Hematopoietic multipotent progenitor cell treated with erythropoietin and hydrocortisone succinate and interleukin-3 and kit ligand, for 4 days (in vitro differentiated cells): ENCODE measurements at regions not wholly inside any gene's neighbourhood (a gene's known extent, or its start where the extent isn't known, plus 50 kb on each side); places are given as distances from the start of the nearest gene placed in this dataset.

Source experiments
- DNase-seq: peaks from one replicate; pipeline ENCODE4 v3.0.0-alpha.2; 2015

DNA sequence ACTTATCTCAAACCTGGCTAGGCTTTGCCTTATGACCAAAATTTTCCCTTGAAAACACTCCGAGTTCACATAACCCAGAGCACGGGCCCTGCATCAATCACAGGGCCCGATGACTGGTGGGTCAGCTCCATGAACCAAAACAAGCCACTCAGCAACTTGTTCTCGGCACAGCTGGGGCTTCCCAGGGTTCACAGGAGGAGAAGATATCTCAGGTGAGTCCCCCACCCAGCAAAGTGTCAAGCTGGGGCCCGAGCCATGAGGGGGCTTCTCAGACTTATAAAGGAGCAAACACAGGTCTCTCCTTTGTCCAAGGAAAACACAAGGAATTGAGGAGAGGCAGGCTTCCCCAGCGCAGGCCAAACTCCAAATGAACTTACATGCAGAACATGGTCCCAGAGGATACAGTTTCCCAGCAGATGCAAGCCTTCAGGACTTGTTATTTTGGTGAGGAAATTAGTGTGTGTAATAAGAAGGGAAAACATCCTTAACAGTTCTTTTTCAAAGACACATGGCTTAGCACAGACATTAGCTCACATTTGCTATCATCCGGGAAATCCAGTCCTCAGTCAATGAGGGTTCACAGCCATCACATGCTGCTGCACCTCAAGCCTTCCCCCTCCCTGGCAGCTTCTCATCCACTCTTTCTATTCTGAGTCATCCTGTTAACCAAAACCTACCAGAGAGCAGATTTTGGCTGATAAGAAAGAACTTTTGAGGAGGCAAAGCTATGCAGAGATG is 98.1 kb upstream of the NFIA start:
- DNase-seq: peak; percentile 35

DNA sequence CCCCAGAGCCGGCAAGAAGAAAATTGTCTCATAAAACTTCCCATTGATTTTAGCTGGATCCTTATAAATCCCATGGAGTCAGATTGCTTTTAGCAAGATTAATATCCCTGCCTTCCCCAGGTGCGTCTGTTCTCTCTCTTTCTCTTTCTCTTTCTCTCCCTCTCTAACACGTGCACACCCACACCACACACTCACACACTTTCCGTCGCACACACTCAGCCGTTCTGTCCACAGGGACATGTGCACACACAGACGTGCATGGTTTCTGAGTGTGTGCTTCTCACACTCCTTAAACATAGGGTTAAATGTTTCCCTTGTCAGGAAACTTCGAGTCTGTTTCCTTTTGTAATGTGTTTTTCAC is 98.7 kb upstream of the NFIA start:
- no peak for DNase-seq

DNA sequence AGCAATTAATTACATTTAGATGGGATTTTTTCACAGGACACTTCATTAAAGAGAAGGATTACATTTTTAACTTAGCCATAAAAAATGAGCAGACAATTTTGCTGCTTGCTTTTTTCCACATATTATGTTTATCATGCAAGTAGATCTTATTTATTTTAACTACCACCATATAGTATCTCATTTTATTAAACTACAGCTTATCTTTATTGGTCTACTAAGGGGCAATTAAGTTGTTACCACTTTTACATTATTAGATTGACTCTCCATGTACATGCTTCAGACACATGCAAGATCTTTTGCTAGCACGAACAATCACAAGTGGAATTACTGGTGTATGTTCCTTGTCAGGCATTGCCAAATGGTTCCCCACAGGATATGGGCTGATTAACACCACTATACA is 99.8 kb upstream of the NFIA start:
- DNase-seq: no peak

DNA sequence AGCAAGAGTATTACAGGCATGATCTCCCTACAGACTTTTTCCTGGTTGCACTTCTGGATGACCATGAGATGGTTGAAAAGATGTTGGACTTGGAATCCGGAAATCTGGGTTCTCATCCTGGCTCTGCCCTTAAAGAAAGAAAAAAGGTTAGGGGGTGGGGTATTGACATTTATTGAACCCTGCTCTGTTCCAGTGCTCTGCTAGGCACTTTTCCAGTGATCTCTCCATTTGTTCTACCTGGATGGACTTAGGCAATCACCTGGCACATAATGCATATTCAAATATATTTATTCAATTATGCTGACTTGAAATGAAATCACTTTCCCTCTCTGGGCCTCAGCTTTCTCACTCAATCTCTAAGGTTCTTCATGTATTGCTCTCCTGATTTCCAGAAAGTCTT is 101.0 kb upstream of the NFIA start:
- DNase-seq: no peak

DNA sequence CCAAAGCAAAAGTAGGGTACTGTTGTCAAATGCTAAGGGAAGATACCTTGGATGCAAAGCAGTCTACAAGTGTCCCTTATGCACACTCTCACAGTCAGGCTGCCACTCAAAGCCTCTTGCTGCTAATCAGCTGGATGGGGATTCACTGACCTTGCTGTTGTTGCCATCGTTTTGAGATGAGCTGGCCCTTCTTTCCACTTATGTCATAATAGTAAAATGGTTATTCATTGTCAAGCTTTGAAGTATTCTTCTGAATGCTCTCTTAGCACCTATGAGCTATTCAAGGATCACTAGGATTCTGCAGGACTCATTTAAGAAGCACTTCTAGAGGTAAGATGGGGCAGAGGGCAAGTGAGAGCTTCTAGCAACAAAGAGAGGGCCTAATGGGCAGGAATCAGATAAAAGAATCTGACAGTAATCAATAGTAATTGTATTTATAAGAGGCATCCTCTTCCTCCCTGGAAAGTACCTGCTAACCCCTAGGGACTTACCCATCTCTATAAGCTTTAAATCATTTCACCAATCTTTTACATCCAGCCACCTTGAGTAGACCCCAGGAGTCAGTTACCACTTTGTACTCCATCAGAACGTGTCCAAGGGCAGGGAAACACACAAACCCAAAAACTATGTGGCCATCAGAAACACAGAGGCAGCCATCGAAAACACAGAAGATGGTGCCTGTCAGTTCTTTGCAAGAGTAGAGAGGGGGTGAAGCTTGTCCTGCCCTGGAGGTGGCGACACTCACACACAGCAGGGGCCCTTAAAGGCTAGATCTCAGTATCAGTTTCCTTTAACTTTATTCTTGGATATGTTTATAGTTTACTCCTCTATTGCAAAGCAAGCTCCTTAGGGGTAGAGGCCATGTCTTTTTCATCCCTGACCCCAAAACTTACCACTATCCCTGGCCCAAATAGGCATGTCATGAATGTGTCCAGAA is 103.7 kb upstream of the NFIA start:
- DNase-seq: peak; percentile 85

DNA sequence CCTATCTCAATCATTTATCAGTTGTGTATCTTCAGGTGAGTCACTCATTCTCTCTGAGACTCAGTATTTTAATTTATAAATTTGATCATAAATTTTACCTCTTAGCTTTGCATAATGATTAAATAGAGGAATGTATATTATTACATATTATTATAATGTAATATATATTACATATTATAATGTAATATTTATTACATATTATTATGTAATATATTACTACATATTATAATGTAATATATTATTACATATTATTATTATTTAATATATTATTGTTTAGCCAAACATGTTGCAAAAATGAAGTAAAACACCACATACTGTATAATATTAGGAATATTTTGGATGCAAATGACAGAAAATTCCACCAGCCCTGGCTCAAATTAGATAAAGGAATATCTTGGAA is 104.7 kb upstream of the NFIA start:
- no peak for DNase-seq

DNA sequence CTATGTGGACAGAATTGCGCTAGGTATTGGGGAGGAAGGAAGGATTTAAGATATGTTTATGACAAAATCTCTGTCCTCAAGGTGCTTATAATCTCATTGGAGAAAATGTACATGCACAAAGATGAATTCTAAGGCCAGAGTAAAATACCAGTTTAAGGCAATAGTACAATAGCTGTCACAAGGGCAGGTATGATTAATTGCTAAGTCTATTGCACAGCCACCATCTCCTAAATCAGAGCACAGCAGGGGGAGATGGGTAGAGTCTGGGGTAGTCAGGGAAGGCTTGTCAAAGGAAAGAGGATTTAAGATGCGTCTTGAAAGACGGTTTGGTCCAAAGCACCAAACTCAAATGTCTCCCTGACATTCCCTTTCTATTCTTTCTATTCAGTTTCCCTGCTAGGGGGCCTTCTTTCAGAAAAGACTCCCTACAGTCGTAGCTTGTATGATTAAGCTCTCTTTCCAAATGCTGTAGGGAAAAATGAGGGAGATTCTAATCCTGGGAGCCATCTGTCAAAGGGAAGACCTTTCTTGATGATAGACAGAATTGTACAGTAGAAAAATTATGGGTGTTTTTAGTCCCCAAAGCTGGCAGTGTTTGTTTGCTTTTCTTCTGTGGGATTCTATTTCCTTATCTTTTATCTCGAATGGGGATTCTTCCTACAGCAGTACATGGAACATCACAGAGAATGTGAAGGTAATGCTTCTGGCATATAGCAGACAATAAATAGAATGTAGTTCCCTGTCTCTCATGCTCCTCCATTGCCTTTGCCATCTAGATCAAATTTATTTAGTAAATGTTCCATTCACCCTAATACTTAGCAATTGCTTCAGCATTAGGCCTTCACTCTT is 107.6 kb upstream of the NFIA start:
- DNase-seq: no peak

DNA sequence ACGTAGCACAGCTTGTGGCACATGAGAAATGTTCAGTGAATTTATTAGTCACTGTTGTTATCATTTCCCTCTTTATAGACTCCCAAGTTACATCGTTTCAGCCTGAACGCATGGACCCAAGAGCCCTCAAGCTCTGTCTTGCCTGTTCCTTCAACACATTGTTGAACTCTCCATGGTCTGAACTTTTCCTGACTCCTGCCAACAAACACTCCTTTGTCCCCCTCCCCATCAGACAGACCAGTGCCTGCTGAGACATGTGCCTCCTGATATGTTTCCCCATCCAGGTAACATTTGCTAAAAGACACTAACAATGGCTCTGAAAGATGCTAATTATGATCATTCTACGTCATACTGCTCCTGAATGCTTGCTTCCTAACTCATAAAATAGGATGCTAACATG is 108.7 kb upstream of the NFIA start:
- DNase-seq: no peak

DNA sequence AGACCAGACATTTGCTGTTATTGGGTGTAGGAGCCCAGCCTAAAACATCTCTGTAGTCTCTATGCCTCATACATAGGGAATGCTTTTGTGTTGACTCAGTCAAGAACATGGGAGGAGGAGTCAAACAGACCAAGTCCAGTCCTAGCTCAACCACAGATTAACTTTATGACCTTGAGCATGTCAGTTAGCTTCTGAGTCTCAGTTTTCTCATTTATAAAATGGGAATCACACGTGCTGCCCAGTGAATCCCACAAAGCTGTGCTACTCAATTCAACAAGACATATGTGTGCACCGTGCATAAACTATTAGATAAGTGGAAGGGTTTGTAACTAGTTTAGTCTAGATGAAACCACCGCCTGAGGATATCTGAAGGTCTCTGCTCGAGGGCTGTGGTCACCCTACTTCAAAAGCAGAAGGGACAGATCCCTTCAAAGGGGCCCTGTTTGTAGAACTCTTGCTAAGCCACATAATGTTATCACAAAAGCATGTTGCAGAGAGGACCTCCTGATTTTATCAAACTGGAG is 109.5 kb upstream of the NFIA start:
- DNase-seq: peak; percentile 92

DNA sequence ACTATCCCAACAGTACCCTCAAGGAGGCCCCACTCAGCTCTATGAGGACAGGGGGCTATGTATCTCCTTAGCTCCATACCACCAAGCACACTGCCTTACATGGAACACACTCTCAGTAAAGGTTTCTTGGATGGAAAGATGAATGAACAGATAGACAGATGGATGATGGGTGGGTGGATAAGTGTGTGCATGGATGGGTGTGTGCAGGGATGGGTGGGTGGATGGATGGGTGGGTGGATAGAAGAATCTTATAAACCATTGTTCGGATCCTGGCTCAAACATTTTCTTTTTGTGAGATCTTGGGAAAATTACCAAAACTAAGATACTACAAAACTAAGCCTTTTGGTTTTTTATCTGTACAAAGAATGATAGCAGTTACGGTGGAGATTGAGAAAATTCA is 111.0 kb upstream of the NFIA start:
- no peak for DNase-seq

DNA sequence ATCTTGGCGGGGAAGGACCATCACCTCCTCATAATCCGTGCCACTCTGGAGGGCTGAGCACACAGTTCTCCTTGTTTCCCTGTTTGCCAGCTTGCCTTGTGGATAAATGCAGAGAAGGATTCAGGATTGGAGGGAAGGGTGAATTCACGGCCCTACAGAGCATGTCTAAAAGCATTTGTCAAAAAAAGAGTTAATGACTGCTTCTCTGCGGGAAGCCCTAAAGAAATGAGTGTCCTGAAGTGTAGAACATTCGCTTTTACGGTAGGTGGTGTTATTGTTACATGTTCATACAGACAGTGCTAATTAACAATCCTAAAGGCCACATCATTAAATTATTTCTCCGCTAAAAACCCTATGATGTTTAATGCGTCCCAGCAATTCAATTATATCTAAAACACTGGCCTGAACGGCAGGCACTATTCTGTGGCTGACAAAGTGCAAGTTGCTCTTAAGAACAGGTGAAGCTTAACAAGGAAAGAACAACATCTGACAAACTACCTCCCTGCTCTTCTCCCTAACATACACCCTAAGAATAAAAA is 112.3 kb upstream of the NFIA start:
- DNase-seq: peak; percentile 76

DNA sequence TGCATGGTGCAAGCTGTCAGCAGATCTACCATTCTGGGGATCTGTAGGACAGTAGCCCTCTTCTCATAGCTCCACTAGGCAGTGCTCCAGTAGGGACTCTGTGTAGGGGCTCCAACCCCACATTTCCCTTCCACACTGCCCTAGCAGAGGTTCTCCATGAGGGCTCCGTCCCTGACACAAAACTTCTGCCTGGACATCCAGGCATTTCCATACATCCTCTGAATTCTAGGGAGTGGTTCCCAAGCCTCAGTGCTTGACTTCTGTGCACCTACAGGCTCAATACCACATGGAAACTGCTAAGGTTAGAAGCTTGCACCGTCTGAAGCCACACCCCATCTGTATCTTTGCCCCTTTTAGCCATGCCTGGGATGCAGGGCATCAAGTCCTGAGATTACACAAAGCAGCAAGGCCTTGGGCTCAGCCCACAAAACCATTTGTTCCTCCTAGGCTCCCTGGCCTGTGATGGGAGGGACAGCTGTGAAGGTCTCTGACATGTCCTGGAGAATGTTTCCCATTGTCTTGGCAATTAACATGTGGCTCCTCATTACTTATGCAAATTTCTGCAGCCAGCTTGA is 117.0 kb upstream of the NFIA start:
- no peak for DNase-seq

DNA sequence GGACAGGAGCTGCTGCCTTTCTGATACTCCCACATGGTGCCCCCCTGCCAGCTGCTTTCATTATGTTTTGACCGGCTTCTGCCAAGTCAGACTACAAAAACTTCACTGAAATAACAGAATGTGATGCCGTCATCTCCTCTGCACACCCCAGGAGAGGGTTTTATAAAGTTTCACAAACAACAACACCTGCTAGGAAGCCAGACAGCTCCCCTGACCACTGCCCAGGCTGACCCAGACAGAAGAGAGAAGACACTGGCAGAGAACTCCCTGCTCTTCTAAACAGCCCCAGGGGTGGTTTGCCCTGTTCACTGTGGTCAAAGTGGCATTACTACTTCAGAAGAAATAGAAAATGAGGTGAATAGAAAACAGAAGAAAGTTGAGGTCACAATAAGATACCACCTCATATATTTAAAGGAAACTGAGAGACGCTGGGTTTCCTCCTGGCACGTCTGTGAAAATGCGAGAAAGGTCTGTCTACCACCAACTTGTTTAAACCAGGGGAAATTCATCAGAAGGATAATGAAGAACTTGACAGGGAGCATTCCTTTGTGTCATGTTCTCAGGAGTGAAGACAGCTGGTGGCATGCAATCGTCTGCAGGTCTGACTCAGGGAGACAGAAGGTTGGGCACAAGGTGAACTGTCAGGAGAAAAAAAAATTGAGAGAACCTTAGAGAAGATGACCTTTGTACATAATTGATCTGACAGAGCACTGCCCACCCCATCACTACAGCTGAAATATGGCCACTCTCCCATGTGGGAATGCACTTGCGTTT is 119.0 kb upstream of the NFIA start:
- DNase-seq: no peak

DNA sequence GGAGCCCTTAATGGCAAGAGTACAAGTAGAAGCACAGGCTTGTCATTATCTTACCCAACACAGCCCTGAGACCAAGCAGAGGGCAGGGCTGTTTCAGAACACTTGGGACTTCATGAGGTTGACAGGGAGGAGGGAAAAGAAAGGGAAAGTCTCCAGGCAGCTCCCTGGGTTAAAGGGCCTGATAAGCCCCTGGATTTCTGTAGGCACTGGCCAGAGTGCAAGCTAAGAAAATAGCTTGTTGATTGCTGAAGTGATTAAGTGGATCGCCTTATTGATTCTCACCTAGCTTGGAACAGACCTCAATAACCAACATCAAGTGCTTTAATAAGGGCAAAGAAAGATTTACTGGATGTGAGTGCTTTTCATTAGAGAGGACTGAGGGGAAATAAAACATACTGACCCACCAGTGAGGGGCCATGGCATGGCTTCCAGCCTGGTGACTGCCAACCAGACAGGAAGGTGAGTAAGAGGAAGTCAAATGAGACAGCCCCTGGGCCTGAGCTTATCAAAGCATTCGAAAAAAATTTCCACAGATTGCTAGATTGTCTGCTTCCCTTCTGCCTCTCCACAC is 121.4 kb upstream of the NFIA start:
- peak; percentile 89 for DNase-seq

DNA sequence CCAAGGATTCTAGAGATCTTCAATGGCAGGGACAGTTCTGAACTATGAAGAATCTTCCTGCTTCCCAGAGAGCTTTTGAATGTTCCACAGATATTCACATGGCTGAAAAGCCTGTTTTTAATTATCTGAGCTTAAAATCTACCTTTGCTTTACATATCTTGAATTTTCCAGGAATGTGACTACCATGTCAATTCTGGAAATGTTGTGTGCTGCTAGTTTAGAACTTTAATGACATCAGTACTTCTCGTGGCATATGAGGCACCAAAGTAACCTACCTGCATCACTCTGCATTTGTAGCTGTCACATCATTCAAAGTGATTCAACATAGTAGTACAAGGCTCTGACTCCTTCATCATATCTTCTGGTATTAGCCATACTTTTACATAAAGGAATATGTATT is 122.7 kb upstream of the NFIA start:
- no peak for DNase-seq

DNA sequence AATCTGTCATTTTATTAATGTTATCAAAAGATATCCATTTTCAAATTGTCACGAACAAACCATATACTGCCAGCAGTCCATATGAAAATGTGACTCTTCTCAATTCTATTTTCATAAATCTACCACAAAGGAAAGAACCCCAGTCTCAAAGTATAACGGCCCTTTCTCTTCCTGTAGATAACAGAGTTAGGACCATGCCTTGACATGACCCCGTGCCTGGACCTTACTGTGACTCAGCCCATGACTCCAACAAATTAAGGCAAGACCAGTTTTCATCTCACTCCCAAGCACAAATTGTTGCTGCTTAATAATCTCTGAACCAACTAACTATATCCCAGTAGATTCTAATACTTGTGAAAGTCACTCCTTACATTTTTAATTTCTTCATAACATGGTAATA is 124.4 kb upstream of the NFIA start:
- DNase-seq: peak; percentile 80

DNA sequence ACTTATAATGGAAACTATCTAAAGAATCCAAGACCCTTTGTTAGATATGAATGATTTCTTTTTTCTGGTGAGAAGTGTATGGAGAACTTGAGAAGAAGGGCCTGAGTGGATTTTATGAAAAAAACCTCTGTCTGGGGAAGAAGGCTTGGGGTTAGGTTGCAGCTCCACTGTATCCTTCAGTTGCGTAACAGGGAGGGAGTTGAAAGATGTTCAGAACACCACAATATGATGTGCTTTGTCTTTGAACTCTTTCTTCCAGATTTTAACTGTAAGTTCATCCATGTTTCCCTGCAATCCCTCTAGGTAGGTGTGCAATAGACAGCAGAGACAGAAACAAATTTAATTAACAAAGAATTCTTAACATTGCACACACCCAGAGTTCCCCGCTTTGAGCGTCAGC is 125.8 kb upstream of the NFIA start:
- DNase-seq: no peak

DNA sequence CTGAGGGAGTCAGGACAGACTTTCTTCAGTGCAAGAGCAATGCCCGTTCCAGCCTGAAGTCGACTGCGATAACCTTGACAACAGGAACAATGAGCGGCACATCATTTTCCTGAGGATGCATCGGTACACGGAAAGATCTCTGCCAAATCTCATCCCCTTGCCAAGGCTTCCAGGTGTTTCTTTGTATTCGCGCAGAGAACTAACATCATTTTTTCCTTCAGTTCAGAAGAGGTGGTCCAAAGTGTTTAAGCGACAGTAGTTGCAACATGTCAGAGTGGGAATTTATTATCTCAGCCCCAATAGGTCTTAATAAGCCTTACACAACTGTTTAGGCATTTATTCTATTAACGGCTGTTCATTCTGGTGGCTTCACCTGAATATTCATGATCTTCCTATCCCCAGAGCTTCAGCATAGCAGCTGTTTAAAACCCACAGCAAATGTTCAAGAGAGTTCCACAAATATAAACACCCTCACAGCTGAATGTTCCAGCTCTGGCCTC is 129.7 kb upstream of the NFIA start:
- DNase-seq: no peak

DNA sequence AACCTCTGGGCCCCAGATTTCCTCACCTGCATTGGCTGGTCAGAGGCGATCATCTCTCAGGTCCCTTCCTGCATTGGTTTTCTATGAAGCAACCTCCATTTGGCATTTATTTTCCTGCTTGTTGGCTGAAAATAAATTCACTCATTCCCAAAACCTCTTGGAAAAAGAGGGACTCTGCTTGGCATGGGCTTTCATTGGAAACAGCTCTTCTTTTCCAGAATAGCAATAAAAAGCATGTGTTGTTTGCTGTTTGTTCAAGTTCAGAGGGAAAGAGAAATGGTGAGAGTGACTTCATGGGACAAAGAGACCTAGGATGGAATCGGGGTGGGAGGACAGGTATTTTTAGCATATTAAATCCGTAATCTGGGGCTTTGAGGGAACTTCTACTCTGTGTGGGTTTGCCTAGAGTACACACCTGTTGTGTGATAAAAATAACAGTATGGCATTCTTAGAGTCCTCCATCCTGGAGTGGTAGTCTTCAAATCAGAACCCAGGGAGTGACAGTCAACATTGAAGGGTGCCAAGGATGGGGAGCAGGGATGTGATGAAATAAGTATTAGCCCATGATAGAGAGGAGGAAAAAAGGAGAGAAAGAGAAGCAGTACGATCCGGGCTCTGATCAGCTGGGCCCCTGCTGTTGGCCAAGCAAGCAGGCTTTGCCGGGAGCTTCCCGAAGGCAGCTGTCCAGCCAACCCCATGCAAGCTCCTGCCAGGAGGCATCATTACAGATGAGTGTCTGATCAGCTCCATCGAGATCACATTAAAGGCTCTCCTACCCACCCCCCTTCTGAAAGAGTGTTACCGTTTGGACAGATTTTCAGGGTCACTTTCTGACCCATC is 131.9 kb upstream of the NFIA start:
- no peak for DNase-seq

DNA sequence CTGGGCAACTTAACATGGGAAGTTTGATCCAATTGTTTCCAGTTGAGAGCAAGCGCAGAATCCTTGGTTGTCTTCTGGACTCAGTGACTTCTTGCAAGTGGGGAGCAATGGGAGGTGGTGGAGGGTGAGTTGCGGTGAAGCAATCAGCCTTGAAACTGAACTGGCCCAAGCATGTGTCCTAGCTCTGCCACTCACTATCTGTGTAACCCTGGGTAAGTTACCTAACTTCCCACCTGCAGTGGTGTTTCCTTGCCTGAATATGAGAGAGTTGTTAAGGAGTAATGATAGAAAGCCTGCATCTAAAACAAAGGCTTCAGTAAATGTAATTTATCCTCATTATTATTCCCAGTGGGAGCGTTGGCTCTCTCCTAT is 132.5 kb upstream of the NFIA start:
- DNase-seq: no peak
